ENCODE measurements at regions not wholly inside any gene's neighbourhood (a gene's known extent, or its start where the extent isn't known, plus 50 kb on each side); places are given as distances from the start of the nearest gene placed in this dataset.

DNA sequence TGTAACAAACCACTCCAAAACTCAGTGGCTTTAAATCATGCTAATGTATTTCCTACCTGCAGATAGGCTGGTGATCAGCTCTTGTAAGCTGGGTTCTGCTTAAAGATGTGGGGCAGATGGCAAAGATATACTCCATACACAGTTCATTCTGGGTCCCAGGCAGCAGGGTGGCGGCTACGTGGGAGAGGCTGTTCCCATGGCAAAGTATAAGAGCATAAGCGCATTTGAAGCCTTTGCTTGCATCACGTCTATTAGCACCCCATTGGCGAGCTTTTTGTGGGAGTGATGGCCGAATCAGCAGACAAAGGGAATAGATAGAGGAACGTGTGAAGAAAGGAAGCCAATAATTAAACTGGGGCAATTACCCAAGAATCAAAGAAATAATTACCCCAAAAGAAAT is 523.1 kb downstream of the SPATA31D1 start:
- TF ChIP-seq, protein P1, sequence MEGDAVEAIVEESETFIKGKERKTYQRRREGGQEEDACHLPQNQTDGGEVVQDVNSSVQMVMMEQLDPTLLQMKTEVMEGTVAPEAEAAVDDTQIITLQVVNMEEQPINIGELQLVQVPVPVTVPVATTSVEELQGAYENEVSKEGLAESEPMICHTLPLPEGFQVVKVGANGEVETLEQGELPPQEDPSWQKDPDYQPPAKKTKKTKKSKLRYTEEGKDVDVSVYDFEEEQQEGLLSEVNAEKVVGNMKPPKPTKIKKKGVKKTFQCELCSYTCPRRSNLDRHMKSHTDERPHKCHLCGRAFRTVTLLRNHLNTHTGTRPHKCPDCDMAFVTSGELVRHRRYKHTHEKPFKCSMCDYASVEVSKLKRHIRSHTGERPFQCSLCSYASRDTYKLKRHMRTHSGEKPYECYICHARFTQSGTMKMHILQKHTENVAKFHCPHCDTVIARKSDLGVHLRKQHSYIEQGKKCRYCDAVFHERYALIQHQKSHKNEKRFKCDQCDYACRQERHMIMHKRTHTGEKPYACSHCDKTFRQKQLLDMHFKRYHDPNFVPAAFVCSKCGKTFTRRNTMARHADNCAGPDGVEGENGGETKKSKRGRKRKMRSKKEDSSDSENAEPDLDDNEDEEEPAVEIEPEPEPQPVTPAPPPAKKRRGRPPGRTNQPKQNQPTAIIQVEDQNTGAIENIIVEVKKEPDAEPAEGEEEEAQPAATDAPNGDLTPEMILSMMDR (IDR thresholded peaks at IDR 0.05) = no peak
- TF ChIP-seq POLR2A (IDR thresholded peaks at IDR 0.05) = no peak

Data from suprapubic skin (tissue), 3 donors.